ENCODE measurements at regions not wholly inside any gene's neighbourhood (a gene's known extent, or its start where the extent isn't known, plus 50 kb on each side); places are given as distances from the start of the nearest gene placed in this dataset.

DNA sequence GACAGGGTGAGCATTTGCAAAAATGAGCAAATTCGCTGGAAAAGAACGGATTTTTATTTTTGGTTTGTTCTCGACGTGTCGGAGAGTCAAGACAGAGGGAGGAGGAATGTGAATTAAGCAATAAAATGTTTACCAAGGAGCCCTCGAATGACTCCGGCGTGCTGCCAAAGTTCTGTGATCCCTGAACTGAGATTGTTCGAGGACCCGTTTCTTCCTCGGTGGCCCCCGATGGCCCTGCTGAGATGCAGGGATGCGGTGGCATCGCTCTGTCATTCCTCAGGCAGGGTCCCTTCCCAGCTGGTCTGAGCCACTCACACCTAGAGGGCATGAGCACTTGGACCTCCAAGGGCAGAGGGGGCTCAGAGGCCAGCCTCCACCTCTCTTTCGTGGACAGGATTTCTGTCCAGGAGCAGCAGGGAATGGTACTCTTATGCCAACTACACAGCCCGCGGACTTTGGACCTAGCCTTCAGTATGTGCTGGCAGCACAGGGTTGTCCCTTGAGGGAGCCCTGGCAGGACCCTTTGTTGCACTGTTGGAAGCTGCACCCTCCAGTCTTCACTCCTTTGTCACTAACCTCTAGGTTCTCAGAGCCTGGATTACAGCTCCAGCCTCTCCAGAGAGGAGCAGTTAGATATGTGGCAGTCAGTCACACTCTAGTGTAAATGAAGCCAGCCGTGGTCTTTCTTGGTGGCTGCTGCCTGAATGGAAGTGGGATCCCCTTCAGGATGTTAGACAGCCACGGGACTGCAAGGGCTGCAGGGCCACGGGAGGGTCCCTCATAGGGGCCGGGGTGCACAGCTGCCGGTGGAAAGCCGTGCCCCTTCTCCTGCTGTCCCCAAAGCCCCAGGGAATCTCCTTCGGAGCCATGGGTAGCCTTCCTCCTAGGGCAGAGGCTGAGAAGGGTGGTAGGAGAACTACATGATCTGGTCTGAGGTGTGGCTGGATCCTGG, 109.4 kb upstream of the ANO1 start:
- H3K9me3 ChIP-seq (ENCODE audit: severe bottlenecking), result no peaks in the 10 kb centered on the region
- no peaks in the 10 kb centered on the region for H3K36me3 ChIP-seq
- no peak overlapping the region for H3K4me3 ChIP-seq (ENCODE audit: low read depth, low read length)
- no peak for TF ChIP-seq CTCF (IDR thresholded peaks at IDR 0.05; ENCODE audit: low read depth, low read length)
- no peak for DNase-seq
- H3K27ac ChIP-seq, result no peak overlapping the region
- H3K27me3 ChIP-seq (ENCODE audit: insufficient read depth, low read depth, severe bottlenecking), result no peaks in the 10 kb centered on the region

GRCh38 chr11:69969890-69970784, 108.0 kb upstream of the ANO1 start:
- Histone ChIP-seq H3K9me3 (ENCODE audit: severe bottlenecking) (no peaks in the 10 kb centered on the region), H3K27ac (no peak overlapping the region), H3K27me3 (ENCODE audit: insufficient read depth, low read depth, severe bottlenecking) (no peaks in the 10 kb centered on the region), H3K36me3 (no peaks in the 10 kb centered on the region), H3K4me3 (ENCODE audit: low read depth, low read length) (no peak overlapping the region)
- no peak for DNase-seq
- TF ChIP-seq CTCF (IDR thresholded peaks at IDR 0.05; ENCODE audit: low read depth, low read length), result no peak

- Histone ChIP-seq H3K4me3 (ENCODE audit: low read depth, low read length) (no peak overlapping the region), H3K9me3 (ENCODE audit: severe bottlenecking) (no peaks in the 10 kb centered on the region), H3K27ac (no peak overlapping the region), H3K36me3 (no peaks in the 10 kb centered on the region), H3K27me3 (ENCODE audit: insufficient read depth, low read depth, severe bottlenecking) (no peaks in the 10 kb centered on the region)
- DNase-seq, result no peak
- no peak for TF ChIP-seq CTCF (IDR thresholded peaks at IDR 0.05; ENCODE audit: low read depth, low read length)
Observed at GRCh38 chr11:69970785-69971535, 107.2 kb upstream of the ANO1 start.

- Histone ChIP-seq H3K9me3 (ENCODE audit: severe bottlenecking) (no peaks in the 10 kb centered on the region), H3K36me3 (no peaks in the 10 kb centered on the region), H3K27me3 (ENCODE audit: insufficient read depth, low read depth, severe bottlenecking) (no peaks in the 10 kb centered on the region), H3K27ac (no peak overlapping the region), H3K4me3 (ENCODE audit: low read depth, low read length) (no peak overlapping the region)
- DNase-seq, result no peak
- TF ChIP-seq CTCF (IDR thresholded peaks at IDR 0.05; ENCODE audit: low read depth, low read length), result no peak
Observed at GRCh38 chr11:69971741-69972140, 106.4 kb upstream of the ANO1 start.

- H3K27me3 ChIP-seq (ENCODE audit: insufficient read depth, low read depth, severe bottlenecking), result no peaks in the 10 kb centered on the region
- H3K4me3 ChIP-seq (ENCODE audit: low read depth, low read length), result no peak overlapping the region
- TF ChIP-seq CTCF (IDR thresholded peaks at IDR 0.05; ENCODE audit: low read depth, low read length), result no peak
- no peak for DNase-seq
- H3K36me3 ChIP-seq, result no peaks in the 10 kb centered on the region
- H3K9me3 ChIP-seq (ENCODE audit: severe bottlenecking), result no peaks in the 10 kb centered on the region
- H3K27ac ChIP-seq, result no peak overlapping the region
Observed at GRCh38 chr11:69972351-69972802, 105.7 kb upstream of the ANO1 start.
